HG02798 (cell line): ENCODE measurements at regions not wholly inside any gene's neighbourhood (a gene's known extent, or its start where the extent isn't known, plus 50 kb on each side); places are given as distances from the start of the nearest gene placed in this dataset.
"Not testable (repeated sequence)": the region's sequence is repeated elsewhere in the genome, so short reads cannot be mapped to it uniquely, and the experiment has no call there.

Experiments used
- ATAC-seq: cut with Tn5 transposase; IDR thresholded peaks from one replicate; pipeline ENCODE4 v1.9.1; 2021; ENCODE audit warnings: mild to moderate bottlenecking; ENCODE audit not compliant: unreplicated experiment, poor library complexity

DNA sequence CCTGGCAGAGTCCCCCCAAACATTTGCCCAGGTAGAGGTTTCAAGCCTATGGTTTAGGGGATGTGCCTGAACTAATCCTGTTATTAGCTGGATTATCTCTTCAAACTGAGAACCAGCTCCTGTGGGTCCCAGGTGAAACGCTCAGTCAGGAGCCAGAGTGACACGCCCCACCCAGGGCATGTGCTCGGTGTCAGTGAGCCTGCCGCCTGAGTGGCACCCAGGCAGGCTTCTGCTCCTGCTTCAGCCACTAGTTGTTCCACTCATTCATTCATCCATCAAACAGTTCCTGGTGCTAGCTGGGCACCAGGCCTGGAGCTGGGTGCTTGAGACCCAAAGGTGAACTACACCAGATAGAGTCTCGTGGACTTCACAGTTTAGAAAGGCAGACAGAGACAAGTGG is 129.4 kb upstream of the PITX1 start:
- ATAC-seq, result no peak

DNA sequence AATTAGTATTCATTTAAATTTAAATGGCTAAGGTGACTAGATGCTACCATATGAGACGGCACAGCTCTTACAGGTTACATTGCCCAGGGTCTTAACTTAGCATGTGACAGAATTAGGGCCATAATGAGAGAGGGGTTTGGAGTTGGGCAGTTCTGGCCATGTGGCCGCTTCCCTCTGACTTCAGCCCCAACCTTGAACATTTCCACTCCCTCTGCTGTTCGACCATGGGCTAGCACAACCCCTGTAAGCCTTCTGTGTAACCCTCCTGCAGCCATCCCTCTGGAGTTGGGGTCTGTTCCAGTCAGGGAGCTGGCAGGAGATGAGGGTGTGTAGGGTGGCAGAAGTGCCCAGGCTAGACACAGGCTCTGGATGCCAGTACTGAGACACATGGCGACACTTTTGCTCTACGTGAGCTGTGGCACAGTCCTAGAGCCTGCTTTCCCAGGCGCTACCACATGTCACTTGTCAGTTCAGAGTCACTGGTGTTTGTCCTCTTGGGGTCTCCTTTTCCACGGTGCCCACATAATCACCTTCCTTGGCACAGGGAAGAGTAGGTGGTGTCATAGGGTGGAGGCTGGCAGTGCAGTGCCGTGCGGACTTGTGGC is 128.7 kb upstream of the PITX1 start:
- ATAC-seq, result no peak

GRCh38 chr5:135161221-135161620 is 127.2 kb upstream of the PITX1 start:
- ATAC-seq, result no peak

- ATAC-seq, result no peak
These were observed 126.1 kb upstream of the PITX1 start for GRCh38 chr5:135160036-135160675.

GRCh38 chr5:135159626-135160025 is 125.6 kb upstream of the PITX1 start:
- no peak for ATAC-seq

- ATAC-seq, result no peak
These were observed 125.0 kb upstream of the PITX1 start for GRCh38 chr5:135158982-135159381.

DNA sequence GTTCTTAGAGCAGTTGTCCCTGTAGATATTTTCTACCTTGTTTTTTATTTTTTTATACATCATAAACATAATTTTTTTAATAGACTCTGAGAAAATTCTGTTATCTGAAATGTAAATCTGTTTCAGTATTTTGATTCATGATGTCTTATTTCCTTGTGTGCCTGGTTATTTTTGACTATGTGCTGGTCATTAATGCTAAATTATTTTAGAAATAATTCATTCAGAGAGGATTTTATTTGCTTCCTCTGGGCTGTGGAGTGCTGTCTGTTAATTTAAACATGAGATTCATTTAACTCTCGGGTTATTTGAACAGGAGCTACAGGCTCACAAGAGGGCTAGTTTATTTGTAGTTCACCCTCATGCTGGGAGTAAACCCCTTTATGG is 124.3 kb upstream of the PITX1 start:
- ATAC-seq, result no peak

DNA sequence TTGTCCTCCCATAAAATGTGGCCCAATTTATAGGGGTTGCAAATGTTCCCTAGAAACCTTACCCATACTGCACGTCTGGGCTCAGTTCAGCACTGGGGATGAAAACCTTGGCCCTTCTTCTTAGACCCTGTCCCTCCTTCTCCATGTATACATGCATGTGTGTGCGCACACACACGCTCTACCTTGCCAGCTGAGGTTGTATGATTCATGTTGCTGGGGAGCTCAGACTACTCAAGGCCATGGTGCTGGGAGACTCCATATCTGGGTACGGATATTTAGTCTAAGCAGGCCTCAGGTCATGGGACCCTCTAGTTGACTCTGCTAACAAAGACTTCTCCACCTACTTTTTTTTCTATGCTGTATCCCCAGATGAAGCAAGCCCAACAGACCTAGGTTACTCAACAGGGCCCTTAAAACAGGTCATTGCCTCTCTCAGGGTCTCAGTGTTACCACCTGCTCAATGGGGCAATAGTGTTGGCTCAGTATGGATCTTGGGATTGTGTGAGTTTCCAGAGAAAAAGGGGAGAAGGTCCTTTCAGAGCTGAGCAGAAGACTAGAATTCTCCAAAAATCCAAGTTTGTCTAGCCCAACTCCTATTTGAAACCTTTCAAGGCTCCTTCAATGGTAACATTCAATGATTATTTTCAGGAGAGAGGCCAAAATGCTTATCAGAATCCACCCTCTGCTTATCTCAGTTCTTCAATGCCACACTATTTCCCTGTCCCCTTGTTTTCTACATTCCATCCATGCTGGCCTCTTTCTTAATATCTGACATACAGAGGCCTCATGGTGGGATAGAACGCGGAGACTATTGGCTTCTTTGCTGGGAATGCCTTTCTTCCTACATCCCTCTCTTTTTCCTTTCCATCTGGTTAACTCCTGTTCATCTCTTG is 123.6 kb upstream of the PITX1 start:
- ATAC-seq, result no peak

DNA sequence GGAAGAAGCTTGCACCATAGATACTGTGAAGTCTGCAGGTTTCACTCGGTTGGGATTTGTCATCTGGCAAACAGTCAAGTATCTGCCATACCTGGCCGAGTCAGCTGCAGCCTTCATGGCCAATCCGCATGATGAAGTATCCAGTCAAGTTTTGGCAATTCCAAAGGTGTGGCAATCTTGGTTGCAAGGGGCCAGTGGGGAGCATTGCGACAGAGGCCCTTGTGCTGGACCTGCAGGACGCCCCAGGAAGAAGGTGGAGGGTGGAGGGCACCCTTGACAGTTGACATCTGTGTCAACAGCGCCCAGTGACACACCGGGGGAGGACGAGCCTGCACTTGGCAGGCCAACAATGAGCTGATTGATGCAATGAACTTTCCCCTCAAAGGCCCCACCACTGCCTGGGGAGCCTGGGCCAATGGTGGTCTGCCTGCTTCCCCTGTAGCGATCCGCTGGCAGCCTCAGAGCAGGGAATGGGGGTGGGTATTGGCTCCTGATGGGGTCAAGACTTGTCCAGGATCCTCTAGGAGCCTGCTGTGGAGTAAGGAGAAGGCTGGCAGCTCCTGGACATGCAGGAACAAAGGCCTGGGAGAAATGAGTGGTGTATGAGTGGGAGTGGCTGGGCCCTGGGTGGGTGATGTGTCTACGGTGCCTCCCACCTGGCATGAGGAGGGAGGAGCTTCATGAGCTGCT is 122.8 kb upstream of the PITX1 start:
- ATAC-seq, result no peak

- no peak for ATAC-seq
These were observed 122.3 kb upstream of the PITX1 start for GRCh38 chr5:135156337-135156714.

DNA sequence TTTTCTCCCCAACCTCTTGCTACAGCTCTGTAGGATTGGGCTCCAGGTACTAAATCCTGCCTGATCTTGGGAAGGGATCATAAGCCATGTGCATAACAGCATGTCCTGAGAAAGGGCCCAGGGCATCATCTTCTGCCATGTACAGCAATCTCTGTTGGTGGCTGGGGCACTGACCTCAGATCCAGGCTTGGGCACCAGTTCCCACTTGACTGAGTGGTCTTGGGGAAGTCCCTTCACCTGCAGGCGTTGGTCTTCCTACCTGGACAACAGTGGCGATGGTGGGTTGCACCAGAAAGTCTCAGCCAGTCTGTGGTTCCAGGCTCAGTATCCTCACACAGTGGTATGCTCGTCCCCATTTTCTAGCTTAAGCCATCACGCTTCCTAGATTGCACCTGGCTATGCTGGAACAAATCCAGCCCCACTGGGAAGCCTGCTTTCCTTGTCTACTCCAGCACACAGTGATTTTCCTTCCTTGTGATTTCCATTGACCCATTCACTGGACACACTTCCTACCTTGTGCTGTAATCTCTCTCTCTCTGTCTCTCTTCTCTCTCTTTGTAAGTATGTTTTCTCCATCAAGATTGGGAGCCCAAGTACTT is 121.7 kb upstream of the PITX1 start:
- no peak for ATAC-seq

GRCh38 chr5:135154961-135155360 is 120.9 kb upstream of the PITX1 start:
- no peak for ATAC-seq

GRCh38 chr5:135154197-135154596 is 120.2 kb upstream of the PITX1 start:
- no peak for ATAC-seq

DNA sequence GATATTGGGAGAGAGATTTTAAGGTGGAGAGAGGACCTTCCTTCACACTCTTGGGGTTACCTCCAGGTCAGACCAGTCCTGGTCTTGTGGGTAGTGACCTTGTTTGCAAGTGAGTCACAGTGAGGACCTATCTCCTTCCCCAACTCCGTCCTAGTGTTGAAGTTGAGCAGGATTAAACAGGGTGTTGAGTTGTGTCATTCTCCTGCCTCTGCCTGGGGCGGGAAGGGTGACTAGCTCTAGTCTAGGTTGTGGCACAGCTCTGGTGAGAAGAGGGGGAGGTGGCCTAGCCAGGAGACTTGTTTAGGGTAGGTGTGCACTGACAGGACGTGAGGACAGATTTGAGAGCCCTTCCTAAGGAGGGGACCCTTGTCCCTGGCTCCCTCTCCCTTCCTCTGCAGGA is 119.6 kb upstream of the PITX1 start:
- no peak for ATAC-seq

GRCh38 chr5:135153259-135153658 is 119.2 kb upstream of the PITX1 start:
- no peak for ATAC-seq

DNA sequence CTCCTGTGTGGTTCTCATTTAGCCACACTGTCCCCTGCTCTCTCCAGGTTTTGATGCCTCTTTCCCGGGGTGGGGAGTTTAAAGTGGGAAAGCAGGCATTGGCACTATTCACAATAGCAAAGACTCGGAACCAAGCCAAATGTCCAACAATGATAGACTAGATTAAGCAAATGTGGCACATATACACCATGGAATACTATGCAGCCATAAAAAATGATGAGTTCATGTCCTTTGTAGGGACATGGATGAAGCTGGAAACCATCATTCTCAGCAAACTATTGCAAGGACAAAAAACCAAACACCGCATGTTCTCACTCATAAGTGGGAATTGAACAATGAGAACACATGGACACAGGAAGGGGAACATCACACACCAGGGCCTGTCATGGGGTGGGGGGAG is 117.6 kb upstream of the PITX1 start:
- not testable (repeated sequence) for ATAC-seq

- ATAC-seq, result no peak
These were observed 117.2 kb upstream of the PITX1 start for GRCh38 chr5:135151256-135151655.

DNA sequence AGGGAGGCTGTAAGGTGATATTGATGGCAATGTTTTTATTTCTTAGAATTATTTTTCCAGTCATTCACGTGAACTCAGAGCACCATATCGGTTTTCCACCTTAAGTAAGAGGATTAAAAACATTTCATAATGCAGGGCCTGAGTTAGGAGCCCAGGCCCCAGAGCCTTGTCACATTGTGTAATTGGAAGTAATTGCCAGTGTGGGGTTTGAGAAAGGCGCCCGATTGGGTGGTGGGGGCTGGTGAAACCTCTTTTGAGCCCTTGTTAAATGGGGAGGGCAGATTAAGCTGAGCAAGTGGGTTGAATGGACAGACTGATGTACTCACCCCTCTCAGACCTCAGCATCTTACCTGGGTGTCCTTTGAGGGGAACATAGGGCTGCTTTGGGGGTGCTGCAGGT is 116.7 kb upstream of the PITX1 start:
- no peak for ATAC-seq

DNA sequence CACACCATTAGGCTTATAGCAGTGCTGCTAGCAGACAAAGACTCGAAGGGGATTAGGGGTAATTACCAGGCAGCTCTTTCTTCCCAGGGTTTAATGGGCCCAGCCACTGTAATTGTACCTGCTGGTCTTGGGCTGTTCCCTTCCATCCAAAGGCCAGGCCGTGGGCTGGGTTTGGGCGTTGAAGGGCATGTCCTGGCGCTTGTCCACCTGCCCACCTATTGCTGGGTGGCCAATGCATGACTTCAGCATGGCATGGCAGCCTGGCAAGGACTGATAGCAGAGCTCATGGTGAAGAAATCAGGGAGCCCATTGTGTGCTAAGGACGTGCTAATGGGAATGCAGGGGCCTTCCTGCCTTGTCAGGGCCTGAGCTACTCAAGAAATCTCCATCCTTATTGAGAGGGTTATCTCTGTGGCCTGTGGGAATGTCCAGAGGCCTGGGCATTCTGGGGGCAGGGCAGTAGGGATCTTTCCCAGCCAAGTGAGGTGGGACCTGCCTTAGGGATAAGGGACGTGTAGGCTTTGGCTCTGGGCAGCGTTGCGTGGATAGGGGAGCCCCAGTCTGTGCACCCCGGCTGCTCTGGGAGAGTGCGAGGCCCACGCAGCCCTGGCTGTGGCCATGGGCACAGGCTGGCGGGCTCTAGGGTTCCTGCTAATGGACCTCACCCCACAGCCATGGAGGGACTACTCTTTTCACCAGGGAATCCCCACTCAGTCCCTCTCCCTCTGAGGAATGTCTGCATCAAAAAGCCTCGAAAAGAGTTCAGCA is 116.1 kb upstream of the PITX1 start:
- no peak for ATAC-seq
